H9 (cell line): ENCODE measurements at regions not wholly inside any gene's neighbourhood (a gene's known extent, or its start where the extent isn't known, plus 50 kb on each side); places are given as distances from the start of the nearest gene placed in this dataset.

Experiments
- DNase-seq: peaks from one replicate; pipeline ENCODE4 v3.0.0-alpha.2; 2017
- H2AFZ ChIP-seq: one replicate; pipeline ENCODE4 v1.6.1; 2013; ENCODE audit warnings: mild to moderate bottlenecking, low read length, control low read depth, moderate library complexity
- H2AK5ac ChIP-seq: 2 replicates; pipeline ENCODE4 v1.6.1; 2013; ENCODE audit warnings: low read length, control low read depth, mixed read lengths; ENCODE audit not compliant: insufficient read length
- H2BK120ac ChIP-seq: one replicate; pipeline ENCODE4 v1.6.1; 2013; ENCODE audit warnings: low read depth, mild to moderate bottlenecking, low read length, control low read depth, inconsistent platforms; ENCODE audit not compliant: poor library complexity, severe bottlenecking
- H2BK12ac ChIP-seq: 2 replicates; pipeline ENCODE4 v1.6.1; 2013; ENCODE audit warnings: low read length, control low read depth, mixed read lengths, low read depth; ENCODE audit not compliant: insufficient read length
- H2BK15ac ChIP-seq: 2 replicates; pipeline ENCODE4 v1.6.1; 2013; ENCODE audit warnings: low read depth, low read length, control low read depth
- H2BK20ac ChIP-seq: one replicate; pipeline ENCODE4 v1.6.1; 2013; ENCODE audit warnings: low read depth, mild to moderate bottlenecking, low read length, control low read depth, inconsistent platforms; ENCODE audit not compliant: poor library complexity, severe bottlenecking
- H2BK5ac ChIP-seq: 2 replicates; pipeline ENCODE4 v1.6.1; 2013; ENCODE audit warnings: low read length, control low read depth, mixed read lengths; ENCODE audit not compliant: insufficient read length
- H3K14ac ChIP-seq: 2 replicates; pipeline ENCODE4 v1.6.1; 2013; ENCODE audit warnings: low read length, control low read depth; ENCODE audit not compliant: insufficient read depth
- H3K18ac ChIP-seq: 2 replicates; pipeline ENCODE4 v1.6.1; 2013; ENCODE audit warnings: low read depth, mild to moderate bottlenecking, mixed read lengths, low read length, control low read depth; ENCODE audit not compliant: insufficient read length
- H3K23ac ChIP-seq: 2 replicates; pipeline ENCODE4 v1.6.1; 2013; ENCODE audit warnings: low read length, control low read depth, mixed read lengths, low read depth; ENCODE audit not compliant: insufficient read length
- H3K23me2 ChIP-seq: 2 replicates; pipeline ENCODE4 v1.6.1; 2013; ENCODE audit warnings: low read depth, mild to moderate bottlenecking, mixed read lengths, low read length, control low read depth; ENCODE audit not compliant: insufficient read length, poor library complexity, severe bottlenecking
- H3K27ac ChIP-seq: 2 replicates; pipeline ENCODE4 v1.5.1; 2013; ENCODE audit warnings: low read length, control low read depth, mixed read lengths, low read depth; ENCODE audit not compliant: insufficient read length
- H3K27me3 ChIP-seq: 2 replicates; pipeline ENCODE4 v1.6.1; 2013; ENCODE audit warnings: low read length, control low read depth, inconsistent platforms; ENCODE audit not compliant: insufficient read depth
- H3K4ac ChIP-seq: 2 replicates; pipeline ENCODE4 v1.6.1; 2013; ENCODE audit warnings: low read depth, mild to moderate bottlenecking, control low read depth, inconsistent platforms, low read length, moderate library complexity
- H3K4me1 ChIP-seq: 2 replicates; pipeline ENCODE4 v1.6.1; 2013; ENCODE audit warnings: low read length, control low read depth, inconsistent platforms; ENCODE audit not compliant: insufficient read depth
- H3K4me2 ChIP-seq: 2 replicates; pipeline ENCODE4 v1.6.1; 2013; ENCODE audit warnings: low read length, control low read depth, mixed read lengths; ENCODE audit not compliant: insufficient read length, insufficient read depth
- H3K56ac ChIP-seq: 2 replicates; pipeline ENCODE4 v1.6.1; 2013; ENCODE audit warnings: low read depth, mild to moderate bottlenecking, mixed read lengths, low read length, control low read depth; ENCODE audit not compliant: insufficient read length
- H3K79me1 ChIP-seq: 2 replicates; pipeline ENCODE4 v1.6.1; 2013; ENCODE audit warnings: low read depth, mild to moderate bottlenecking, moderate library complexity, low read length, control low read depth, inconsistent platforms; ENCODE audit not compliant: insufficient read depth, poor library complexity, severe bottlenecking
- H3K79me2 ChIP-seq: 2 replicates; pipeline ENCODE4 v1.6.1; 2013; ENCODE audit warnings: low read length, control low read depth, inconsistent platforms; ENCODE audit not compliant: insufficient read depth
- H3K9ac ChIP-seq: 2 replicates; pipeline ENCODE4 v1.6.1; 2013; ENCODE audit warnings: low read length, control low read depth, mixed read lengths; ENCODE audit not compliant: insufficient read length; ENCODE audit errors: extremely low read depth
- H3K9me3 ChIP-seq: one replicate; pipeline ENCODE4 v1.6.1; 2013; ENCODE audit warnings: low read depth, low read length, inconsistent platforms; ENCODE audit not compliant: control insufficient read depth
- H3T11ph ChIP-seq: one replicate; pipeline ENCODE4 v1.6.1; 2013; ENCODE audit warnings: mild to moderate bottlenecking, low read length, control low read depth, inconsistent platforms
- H4K20me1 ChIP-seq: one replicate; pipeline ENCODE4 v1.6.1; 2013; ENCODE audit not compliant: control insufficient read depth, insufficient read length, insufficient read depth
- H4K5ac ChIP-seq: 2 replicates; pipeline ENCODE4 v1.6.1; 2013; ENCODE audit warnings: low read depth, mild to moderate bottlenecking, mixed read lengths, low read length, control low read depth; ENCODE audit not compliant: insufficient read length
- H4K8ac ChIP-seq: replicated peaks from 2 replicates; pipeline ENCODE4 v1.6.1; 2013; ENCODE audit warnings: low read length, control low read depth, mixed read lengths, low read depth; ENCODE audit not compliant: insufficient read length
- H4K91ac ChIP-seq: 2 replicates; pipeline ENCODE4 v1.6.1; 2013; ENCODE audit warnings: low read depth, mild to moderate bottlenecking, moderate library complexity, mixed read lengths, low read length, control low read depth; ENCODE audit not compliant: insufficient read length
- H3K27ac Mint-ChIP-seq, 3 experiments: 2 replicates in 2 of 3; 3 replicates in 1 of 3; pipeline ENCODE4 v1.8.0; 2020 to 2021; ENCODE audit warnings: mixed read lengths in 3 of 3, mild to moderate bottlenecking in 1 of 3, moderate library complexity in 1 of 3
- H3K27me3 Mint-ChIP-seq: 2 replicates; pipeline ENCODE4 v1.8.0; 2021; ENCODE audit warnings: low read depth, mild to moderate bottlenecking, moderate library complexity, mixed read lengths
- H3K36me3 Mint-ChIP-seq, 3 experiments: 2 replicates in 2 of 3; 3 replicates in 1 of 3; pipeline ENCODE4 v1.8.0; 2020 to 2021; ENCODE audit warnings: low read depth in 3 of 3, mixed read lengths in 3 of 3; ENCODE audit not compliant: insufficient read depth in 1 of 3
- H3K4me1 Mint-ChIP-seq, 2 experiments: 2 replicates each; pipeline ENCODE4 v1.8.0; 2020; ENCODE audit warnings: mixed read lengths in 2 of 2
- H3K4me3 Mint-ChIP-seq, 2 experiments: 2 replicates in 1 of 2; 3 replicates in 1 of 2; pipeline ENCODE4 v1.8.0; 2020 to 2021; ENCODE audit warnings: mild to moderate bottlenecking in 2 of 2, mixed read lengths in 2 of 2, moderate library complexity in 1 of 2
- H3K9me3 Mint-ChIP-seq, 2 experiments: 2 replicates in 1 of 2; 3 replicates in 1 of 2; pipeline ENCODE4 v1.8.0; 2020; ENCODE audit warnings: mild to moderate bottlenecking in 2 of 2, mixed read lengths in 2 of 2, moderate library complexity in 1 of 2
- CTCF ChIP-seq: fragments of 200-600 bp; sonication (generic); conservative IDR thresholded peaks from 3 replicates; pipeline ENCODE4 v1.8.0; 2021; ENCODE audit warnings: antibody characterized with exemption, mild to moderate bottlenecking
- WGBS: extraction: QIAGEN DNeasy Blood & Tissue Kit; methylation state at CpG from one replicate; pipeline ENCODE4 v1.1.7; 2013; ENCODE audit warnings: missing lambda C conversion rate, low lambda C conversion rate, mixed read lengths; ENCODE audit not compliant: insufficient read length; ENCODE audit errors: extremely low coverage; 5-methylcytosine and 5-hydroxymethylcytosine counted together

- H4K8ac ChIP-seq = no peak overlapping the region
- H2AFZ ChIP-seq = no peak overlapping the region
- H4K20me1 ChIP-seq = no peaks in the 10 kb centered on the region
- H2BK15ac ChIP-seq = no peak overlapping the region
- H3K56ac ChIP-seq = no peak overlapping the region
- no peaks in the 10 kb centered on the region for H3K36me3 Mint-ChIP-seq
- peaks cover 19% of the 10 kb centered on the region for H3K27me3 Mint-ChIP-seq
- no peaks in the 10 kb centered on the region for H3K79me1 ChIP-seq
- H2BK5ac ChIP-seq = no peak overlapping the region
- no peaks in the 10 kb centered on the region for H3K27me3 ChIP-seq
- H3K79me2 ChIP-seq = no peaks in the 10 kb centered on the region
- no peak overlapping the region for H2BK120ac ChIP-seq
- H3K27ac ChIP-seq = no peak overlapping the region
- no peak for TF ChIP-seq CTCF
- no peak overlapping the region for H4K5ac ChIP-seq
- H2BK12ac ChIP-seq = no peak overlapping the region
- H3K23ac ChIP-seq = no peak overlapping the region
- no peak overlapping the region for H2AK5ac ChIP-seq
- H3K9me3 ChIP-seq = no peaks in the 10 kb centered on the region
- no peak overlapping the region for H3K4me3 Mint-ChIP-seq
- DNase-seq = no peak
- no peak overlapping the region for H3K4me2 ChIP-seq
- H3K4me1 ChIP-seq = no peaks in the 10 kb centered on the region
- no peak overlapping the region for H3T11ph ChIP-seq
- no peak overlapping the region for H3K14ac ChIP-seq
- WGBS = no CpG with 5 or more reads among the region's 4 CpGs
- no peak overlapping the region for H3K18ac ChIP-seq
- no peaks in the 10 kb centered on the region for H3K4me1 Mint-ChIP-seq
- no peak overlapping the region for H2BK20ac ChIP-seq
- no peak overlapping the region for H4K91ac ChIP-seq
- H3K9ac ChIP-seq = no peak overlapping the region
- no peak overlapping the region for H3K27ac Mint-ChIP-seq
- H3K23me2 ChIP-seq = no peaks in the 10 kb centered on the region
- no peak overlapping the region for H3K4ac ChIP-seq
- peaks cover 3 to 11% of the 10 kb centered on the region in 2 experiments; a peak in 4 of 5 replicates for H3K9me3 Mint-ChIP-seq
Observed at GRCh38 chr6:6080975-6081374, 74.2 kb upstream of the NRN1 start.
